HG02852 (cell line): ENCODE measurements at regions not wholly inside any gene's neighbourhood (a gene's known extent, or its start where the extent isn't known, plus 50 kb on each side); places are given as distances from the start of the nearest gene placed in this dataset.

Experiments used
- ATAC-seq: cut with Tn5 transposase; IDR thresholded peaks from one replicate; pipeline ENCODE4 v1.9.1; 2021; ENCODE audit warnings: mild to moderate bottlenecking, moderate library complexity; ENCODE audit not compliant: unreplicated experiment

DNA sequence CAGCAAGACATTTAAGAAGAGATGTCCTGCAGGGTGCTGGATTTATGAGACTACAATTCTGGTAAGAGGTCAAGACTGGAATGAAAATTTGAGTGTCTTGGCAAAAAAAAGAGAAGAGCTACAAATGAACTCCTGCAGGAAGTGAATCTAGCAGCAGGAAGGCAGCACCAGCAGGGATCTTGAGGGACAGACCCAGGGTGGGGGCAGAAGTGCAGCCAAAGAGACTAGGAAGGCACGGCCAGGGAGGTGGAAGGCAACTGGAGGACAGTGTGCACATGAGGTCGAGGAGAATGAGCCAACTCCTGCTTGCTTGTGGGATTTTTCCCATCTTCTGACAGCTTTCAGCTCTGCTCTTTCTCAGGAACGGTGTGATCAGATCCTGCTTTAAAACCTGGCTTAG lies 263.2 kb downstream of the BUD13 start:
- no peak for ATAC-seq

DNA sequence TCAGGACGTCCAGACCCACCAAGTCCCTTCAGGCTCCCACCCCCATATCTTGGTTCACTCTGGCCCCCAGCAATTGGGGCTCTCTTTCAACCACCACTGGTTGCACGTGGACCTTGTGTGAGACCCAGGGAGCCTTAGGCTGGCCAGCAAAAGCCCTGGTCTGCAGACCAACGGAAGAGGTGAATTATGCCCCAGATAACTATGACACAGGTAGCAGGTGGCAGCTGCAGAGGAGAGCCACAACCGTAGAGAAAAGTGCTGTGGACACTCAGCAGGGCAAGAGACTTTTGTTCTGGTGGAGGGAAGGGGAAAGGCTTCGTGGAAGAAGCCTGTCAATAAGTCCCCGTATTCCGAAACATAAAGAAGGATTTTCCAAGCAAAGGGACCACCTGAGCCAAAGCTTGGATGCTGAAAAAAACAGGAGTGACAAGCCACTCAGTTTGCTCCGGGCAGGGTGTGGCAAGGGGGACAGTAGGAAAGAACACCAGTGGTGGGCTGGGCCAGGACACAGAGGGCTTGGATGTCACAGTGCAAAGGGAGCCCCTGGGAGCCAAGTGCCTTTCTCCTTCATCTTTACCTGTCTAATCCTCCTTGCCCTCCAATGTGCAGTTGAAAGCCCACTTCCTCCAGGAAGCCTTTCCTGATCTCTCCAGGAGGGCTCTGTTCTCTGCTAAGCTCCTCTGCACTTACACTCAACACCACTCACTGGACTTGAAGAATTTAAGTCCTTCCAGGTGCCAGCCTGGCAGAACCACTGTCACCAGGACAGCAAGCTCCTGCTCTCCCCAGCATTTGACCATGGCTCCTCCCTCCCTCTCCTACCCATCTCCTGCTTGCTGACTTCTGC lies 264.7 kb downstream of the BUD13 start:
- no peak for ATAC-seq

DNA sequence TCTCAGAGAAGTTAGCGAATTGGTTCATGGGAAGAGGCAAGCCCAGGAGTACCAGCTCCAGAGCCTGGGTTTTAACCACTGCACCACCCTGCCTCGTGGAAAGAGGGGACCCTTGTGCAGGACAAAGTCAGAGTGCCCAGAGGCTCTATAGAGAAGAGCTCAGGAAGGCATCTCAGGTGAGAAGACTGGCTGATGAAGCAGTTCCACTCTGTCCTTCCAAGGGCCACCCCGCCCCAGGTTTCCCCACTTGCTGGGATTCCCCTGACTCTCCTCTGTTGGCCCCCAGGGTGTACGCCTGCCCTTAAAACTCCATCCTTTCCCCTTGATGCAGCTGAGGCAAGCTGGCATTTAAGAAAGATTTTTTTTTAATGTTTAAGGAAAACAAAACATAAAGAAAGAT lies 265.8 kb downstream of the BUD13 start:
- no peak for ATAC-seq

DNA sequence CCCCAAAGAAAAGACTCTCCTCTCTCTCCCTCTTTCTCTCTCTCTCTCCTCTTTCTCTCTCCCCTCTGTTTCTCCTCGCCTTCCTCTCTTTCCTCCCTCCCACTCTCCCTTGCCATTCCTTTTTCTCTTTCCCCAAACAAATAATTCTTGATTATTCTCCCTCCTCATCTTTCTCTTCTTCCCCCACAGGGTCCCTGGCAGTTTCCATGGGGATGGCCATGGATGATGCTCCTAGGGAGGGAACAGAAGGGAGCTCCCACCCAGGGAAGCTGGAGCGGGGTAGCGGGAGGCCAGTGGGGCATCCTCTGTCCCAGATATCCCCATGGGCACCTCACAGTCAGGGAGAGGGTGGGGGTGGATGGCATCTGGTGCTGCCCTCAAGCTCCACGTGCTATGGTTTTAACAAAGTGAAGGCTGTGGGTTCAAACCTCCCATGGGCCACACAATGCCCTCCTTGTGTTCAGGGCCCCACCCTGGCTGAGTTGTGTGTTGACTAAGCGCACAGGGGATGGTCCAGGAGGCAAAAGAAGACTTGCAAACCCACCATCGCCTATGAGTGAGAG lies 266.4 kb downstream of the BUD13 start:
- ATAC-seq: no peak

DNA sequence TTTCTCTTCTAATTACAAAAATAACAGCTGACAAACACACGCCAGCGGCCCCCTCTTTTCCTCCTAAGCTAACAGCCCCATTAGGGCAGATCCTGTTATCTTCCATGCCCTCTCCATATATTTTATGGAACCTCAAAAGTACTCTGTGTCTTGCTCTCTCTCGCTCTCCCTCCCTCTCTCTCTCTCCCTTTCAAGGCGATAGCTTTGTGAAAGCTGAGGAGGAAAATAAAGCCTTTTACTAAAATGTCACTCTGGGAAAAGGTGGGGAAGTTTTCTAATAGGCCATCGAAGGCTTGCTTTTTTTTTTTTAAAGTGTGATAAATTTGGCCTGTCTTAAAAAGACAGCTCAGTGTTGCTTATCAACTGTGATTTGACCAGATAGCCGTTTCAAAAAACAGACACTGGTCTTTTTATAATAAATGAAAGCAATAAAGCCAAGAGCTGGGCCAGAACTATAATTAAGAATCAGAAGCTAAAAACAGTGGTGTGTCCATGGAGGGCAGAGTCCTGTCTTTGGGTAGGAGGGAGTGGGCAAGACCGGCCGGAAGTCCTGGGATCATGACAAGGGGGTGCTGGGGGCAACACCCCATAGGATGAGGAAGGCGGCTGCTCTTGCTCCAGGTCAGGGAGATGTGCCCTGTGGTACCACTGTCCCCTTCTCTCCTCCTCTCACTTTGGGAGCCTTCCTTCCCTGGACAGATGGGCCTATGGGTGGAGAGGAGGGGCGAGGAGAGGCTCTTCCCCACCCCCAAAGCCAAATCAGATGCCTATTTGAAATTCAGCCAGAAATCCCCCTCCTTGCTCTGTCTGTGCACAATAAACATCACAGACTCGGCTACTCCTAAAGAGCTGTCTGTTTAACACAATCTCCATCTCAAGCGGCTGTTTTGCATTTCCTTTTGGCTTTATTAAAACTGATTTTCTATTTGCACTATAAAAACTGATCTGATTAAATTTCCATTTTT lies 267.2 kb downstream of the BUD13 start:
- ATAC-seq: no peak

DNA sequence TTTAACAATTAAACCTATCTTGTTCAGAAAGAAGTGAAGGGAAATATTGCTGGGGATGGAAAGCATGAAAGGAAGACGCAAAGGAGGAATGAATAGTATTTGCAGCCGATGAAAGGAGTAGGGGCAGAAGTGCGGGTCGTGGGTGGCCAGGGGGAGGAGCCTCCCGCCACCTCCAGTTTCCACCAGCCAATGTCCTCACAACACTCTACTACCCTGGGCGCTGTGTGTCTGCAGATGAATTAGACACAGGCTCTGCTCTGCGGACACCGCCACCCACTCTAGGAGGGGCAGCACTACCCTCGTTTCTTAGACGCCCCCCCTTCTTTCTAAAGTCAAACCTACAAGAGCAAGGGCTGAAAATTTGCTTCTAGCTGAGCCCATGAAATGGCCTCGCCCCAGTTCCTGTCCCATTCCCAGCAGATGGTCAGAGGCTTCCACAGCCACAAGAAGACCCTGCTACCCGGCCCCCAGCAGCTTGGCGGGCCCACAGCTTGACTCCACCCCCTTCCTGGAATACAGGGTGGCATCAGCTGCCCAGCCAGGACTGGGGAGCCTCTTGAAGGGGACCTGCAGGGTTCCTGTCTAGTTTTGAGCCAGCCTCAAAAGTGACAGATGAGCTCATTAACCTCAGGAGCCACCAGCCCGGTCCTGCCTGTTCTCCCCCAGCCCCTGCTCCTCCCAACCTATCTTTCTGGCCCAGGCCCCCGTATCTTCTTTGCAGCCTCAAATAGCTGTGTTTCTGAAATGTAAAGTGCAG lies 268.1 kb downstream of the BUD13 start:
- no peak for ATAC-seq

DNA sequence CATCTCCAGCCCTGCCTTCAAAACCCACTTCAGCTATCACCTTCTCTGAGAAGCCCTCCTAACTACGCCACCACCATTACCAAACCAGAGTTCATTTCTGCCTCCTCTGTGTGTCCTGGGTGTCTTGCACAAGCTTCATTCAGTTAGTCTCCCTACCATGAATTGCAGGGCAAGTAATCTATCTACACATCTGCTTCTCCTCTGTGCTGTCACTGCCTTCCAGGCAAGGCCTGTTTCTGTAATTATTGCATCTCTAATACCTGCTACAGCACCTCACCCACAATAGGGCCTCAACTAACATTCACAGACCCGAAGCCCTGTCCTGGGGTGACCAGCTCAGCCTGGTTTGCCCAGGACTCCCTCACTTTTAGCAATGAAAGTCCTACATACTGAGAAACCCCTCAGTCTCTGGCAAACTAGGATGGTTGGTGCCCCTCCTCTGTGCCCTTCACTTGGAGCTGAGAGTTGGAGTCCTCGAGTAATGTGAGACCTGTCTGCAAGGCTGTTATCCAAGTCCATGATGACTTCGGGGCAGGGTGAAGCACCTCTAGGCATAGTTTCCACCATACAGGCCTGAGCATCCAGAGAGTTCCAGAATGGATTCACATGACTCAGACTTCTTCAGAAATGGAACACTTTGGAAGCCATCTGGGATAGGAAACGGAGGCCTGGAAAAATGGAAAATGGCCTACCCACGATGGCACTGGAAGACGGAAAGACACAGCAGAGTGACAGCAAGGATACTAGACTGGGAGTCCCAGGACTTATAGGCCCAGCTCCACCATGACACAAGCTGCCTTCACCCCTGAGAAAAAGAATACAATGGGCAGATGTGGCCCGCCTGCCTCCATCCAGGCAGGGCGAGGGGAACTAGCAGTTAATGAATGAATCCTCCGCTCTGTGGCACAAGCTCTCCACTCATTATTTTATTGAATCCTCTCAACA lies 269.3 kb downstream of the BUD13 start:
- ATAC-seq: no peak

DNA sequence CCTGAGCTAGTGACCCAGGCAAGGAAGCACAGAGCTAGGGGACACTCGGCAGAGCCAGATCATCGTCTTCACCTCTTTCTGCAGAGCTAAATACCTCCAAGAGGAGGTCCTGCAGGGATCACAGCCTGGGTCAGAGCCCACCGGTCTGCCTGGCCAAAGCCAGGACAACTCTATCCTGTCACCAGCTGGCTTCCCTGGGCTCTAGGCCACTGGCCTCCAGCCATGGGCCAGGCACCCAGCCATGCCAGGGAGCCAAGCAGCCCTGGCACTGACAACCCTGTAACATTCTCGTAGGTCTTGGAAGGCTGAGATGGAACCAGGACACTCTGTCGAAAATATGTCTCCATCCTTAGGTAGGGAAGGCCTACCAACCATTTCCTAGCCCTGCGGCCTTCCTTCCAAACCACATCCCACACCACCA lies 270.1 kb downstream of the BUD13 start:
- no peak for ATAC-seq

DNA sequence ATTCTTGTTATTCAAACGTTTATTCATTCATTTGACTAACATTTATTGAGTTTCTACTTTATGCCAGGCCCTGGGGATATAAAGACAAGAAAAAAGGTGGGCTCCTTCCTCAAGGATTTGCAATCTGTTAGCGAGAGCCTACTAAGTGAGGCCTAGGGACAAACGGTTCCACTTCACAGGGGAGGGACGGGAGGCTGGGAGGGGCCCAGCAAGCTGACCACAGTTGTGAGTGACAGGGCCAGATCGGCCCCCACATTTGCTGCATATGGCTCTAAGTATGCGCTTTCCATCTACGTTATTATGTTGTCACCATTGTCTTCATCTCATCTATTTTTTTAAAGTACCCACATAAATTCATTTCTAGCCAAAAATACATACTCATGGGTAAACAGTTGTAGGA lies 271.1 kb downstream of the BUD13 start:
- no peak for ATAC-seq

DNA sequence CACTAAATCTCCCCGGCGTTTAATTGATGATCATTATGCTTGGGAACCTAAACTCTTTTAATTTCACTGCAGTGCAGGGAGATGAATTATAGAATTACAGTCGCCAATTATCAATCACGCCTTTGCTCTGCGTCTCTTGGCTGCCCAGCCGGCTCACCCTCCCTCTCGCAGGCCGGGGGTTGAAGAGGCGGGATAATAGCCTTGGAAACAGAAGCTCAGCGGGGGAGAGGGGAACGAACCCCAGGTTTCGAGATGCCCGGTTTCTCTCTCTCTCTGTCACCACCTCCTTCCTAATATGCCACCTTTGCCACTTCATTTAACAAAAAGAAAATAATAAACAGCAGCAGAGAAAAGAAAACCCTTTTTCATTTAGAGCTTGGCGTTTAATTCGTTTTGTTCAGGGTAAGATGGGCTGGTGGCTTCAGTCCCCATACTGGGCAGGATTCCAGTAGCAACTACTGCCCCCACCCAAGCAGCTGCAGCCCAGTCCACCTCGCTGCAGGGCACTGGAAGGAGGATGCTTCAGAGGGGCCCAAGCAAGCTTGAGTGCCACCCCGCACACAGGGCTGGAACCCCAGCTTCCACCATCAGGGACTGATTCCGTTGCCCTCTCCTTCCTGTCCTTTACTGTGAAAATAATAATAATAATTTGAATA lies 271.7 kb downstream of the BUD13 start:
- ATAC-seq: no peak

DNA sequence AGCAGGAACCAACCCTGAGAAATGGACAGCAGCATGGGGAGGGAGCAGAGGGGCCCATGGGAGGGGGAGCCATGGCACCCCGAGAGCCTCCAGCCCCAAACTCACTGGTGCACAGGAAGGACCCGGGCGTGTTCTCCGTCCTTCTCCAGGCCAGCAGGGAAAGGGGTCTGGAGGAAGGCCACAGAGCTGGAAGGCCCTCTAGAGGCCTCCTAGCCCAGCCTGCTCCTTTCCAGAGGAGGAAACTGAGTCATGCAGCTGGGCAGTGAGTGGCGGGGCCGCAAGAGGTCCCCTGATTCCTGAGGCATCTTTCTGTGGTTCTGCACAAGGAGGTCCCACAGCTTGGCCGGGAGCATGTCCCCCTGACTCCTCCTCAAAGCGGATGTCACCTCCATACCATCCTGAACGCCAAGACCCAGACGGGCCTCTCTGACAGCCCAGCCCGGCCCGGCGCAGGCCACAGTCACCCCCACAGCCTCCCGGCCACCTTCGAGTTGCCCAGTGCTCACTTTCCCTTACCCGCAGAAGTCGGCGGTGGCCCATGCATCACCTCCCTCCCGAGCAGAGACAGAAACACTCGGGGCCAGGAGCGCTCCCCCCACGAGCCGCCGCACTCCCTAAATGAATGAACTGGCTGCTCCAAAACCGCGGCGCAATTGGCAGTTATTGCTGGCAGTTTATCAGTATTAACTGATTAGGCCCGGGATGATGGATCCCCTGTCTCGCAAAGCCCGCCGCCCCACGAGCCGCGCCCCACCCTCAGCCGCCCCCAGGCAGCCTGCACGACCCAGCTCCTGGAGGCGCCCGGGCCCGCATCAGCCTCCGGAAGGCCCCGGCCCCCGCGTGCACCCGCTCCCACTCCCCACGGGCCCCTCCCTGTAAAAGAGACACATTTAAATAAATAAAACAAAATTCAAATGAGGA lies 272.5 kb downstream of the BUD13 start:
- ATAC-seq: no peak

DNA sequence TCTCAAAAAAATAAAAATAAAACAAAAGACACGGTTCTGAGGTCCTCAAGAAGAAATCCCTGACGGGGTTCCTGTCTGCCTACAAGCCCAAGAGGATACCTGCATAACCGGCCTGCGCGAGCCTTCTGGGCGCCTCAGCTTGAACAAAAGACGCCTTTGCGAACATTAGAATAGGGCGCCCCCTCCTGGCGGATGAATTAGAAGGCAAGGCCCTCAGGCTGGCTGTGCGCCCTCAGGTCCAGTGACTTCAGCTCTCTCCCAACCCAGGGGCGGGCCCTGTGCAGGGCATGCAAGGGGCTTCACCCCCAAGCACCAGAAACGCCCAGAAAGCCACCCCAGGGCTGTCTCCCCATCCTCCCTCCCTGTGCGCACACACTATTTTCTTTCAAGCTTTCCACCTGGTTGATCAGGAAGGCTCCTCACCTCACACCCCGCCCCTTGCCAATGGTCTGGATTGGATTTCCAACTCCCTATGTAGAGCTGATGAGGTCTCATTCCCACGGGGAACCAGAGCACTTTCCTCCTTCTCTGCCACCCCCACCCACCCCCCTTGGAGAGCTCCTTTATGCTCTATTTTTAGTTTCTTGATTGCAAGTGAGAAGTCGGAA lies 273.3 kb downstream of the BUD13 start:
- ATAC-seq: no peak

DNA sequence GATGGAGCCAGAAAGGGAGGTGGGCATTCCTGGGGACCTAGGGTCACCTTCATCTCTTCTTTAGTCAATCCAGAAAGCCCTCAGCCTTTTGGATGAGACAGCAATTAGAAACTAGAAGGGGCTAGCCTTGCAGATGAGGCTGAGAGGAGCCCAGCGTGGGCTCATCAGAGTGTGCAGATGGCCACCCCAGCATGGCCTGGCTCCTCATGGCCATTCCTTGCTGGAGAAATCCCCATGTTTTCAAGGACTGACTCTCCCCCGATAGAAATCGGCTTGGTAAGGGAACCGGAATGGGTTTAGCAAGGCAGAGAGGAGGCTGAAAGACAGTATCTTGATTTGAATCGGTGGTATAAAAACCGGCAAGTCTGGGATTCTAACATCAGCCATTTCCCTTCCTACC lies 274.6 kb downstream of the BUD13 start:
- ATAC-seq: no peak

DNA sequence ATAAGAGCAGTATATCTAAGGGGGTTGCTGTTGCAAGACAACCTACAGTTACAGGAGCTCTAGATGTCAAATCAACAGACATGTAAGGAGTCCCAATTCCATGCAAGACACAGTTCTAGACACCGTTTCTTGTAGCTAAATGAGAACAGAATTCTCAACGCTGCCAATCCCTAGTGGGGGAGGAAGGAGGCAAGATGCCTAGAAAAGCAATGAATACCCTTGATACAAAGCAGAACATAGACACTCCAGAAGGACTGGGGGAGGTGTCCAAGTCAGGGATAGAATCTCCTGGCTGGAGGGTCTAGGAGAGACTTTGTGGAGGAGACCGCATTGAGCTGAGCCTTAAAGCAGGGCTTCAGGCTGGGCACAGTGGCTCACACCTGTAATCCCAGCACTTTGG lies 280.2 kb downstream of the BUD13 start:
- ATAC-seq: no peak

DNA sequence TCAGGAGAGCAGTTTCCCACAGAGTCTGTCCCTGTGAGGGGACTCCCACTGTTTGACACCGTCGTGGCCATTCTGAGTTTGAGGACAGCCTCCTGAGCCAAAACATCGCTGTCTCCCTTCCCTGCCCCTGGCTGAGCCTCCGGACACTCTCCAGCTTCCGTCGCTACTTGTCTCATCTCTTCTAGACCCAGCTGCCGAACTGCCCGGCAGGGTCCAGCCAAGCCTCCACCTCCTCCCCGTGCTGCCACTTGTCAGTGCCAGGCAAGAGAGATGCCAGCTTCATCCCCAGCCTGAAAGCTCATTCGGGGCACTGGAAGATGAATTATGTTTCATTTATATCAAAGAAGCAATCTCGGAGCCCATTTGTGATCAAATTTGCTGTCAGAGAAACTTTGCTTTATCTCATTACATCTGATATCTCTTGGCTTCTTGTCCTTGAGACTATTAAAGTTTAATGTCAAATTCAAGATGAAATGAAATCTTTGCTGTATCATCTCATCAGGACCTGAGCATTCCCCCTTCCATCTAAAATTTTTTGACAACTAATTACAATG lies 283.9 kb downstream of the BUD13 start:
- no peak for ATAC-seq

DNA sequence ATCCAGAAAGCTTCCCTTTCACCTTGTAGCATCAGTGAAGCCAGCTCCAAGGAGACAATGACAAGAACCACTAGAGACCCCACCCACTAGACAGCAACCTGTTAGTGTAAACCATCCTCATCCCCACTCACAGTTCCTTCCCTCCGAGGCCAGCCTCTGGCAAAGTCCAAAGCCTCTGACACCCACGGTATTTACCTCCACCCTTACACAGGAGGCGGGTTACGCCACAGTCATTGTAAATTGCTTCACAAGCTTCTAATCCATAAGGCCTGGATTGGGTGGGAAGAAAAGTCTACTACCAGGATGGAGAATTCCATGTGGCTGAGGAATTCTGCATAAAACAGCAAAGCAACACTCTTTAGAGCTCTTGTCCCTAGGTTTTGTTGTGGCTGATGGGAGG lies 287.4 kb downstream of the BUD13 start:
- no peak for ATAC-seq

DNA sequence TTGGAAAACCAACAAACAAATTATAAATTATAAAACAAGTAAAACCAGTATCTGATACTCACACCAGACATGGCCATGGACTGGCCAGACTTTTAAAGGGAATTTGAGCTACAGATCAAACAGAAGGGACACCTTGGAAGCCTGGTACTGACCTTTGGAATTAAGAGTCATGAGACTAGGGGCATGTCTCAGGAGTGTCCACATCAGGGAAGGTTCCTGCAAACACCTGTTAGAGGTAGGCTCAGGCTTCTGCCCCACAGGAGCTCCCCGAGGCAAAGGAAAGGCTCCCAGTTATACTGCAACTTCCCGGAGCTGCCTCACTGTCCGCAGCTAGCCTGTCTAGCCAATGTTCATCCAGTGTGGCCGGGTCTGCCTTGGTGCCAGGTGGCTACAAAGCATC lies 290.1 kb downstream of the BUD13 start:
- ATAC-seq: no peak
